GM10248 (cell line): ENCODE measurements at regions not wholly inside any gene's neighbourhood (a gene's known extent, or its start where the extent isn't known, plus 50 kb on each side); places are given as distances from the start of the nearest gene placed in this dataset.

Experiments used
- CTCF ChIA-PET: fragments of 300-600 bp; sonication (Branson Sonifier 250); formaldehyde crosslinking; extraction: SDS; loops from one replicate; lab custom pipeline; 2021; ENCODE audit warnings: antibody characterized with exemption; lab: Yijun Ruan, JAX
- POLR2A ChIA-PET: fragments of 350-650 bp; sonication (Branson Sonifier 250); formaldehyde crosslinking; extraction: SDS; loops from one replicate; lab custom pipeline; 2020; ENCODE audit warnings: antibody characterized with exemption; lab: Yijun Ruan, JAX
- DNase-seq: peaks from one replicate; pipeline ENCODE4 v3.0.0; 2012; ENCODE audit errors: extremely low spot score
- CTCF ChIP-seq: IDR thresholded peaks from 2 replicates; pipeline ENCODE4 v1.5.1; 2012; ENCODE audit warnings: mild to moderate bottlenecking, low read depth; ENCODE audit errors: extremely low read depth, missing control alignments, control extremely low read depth

DNA sequence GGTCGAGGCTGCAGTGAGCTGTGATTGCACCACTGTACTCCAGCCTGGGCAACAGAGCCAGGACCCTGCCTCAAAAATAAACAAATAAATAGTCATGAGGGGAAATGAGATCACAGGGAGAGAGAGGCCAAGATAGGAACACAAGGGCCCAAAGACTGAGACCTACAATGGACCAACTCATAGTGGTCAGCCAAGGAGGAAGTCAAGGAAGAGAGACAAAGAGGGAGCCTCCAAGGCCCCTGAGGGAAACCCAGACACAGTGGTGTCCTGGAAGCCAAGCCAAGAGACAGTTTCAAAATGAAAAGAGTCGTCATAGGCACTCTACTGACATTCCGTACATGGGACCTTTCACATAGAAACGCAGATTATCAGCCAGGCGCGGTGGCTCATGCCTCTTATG lies 153.3 kb downstream of the BCOR start:
- TF ChIP-seq CTCF, result no peak
- ChIA-PET CTCF (no interaction called here), POLR2A (no interaction called here)
- DNase-seq, result no peak

DNA sequence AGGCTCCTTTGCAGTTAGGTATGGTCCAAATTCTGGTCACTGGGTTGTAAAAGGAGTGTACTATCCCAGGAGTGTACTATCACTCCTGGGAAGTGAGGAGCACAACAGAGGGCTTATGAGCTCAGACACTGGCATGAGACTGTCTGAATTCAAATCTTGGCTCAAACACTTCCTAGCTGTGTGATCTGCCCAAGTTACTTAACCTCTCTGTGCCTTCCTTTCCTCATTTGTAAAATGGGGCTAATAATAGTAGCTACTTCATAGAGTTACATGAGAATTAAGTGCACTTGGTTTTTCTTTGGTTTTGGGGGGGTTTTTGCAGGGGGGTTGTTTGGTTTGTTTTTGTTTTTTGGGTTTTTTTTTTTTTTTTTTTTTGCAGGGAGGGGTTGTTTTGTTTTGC lies 152.0 kb downstream of the BCOR start:
- POLR2A ChIA-PET, result no interaction called here

DNA sequence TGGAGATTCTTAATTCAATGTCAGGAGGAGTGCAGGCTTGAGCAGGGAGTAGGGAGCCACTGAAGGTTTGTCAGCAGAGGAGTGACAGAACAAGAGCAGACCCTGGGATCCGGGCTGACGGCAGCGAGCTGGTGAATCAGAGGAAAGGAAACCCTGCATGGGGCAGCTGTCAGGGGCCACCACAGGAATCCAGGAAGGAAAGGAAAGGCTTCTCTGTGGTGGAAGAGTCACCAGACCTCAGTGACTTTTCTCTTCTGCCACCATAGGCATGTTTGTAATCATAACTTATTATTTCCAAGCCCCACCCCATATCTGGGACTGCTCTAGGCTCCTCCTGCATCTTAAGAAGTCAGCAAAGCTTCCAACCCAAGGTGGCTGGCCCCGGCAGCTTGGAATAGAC lies 150.9 kb downstream of the BCOR start:
- CTCF ChIA-PET, result no interaction called here
- no peak for DNase-seq
- TF ChIP-seq CTCF, result no peak
- POLR2A ChIA-PET, result no interaction called here

More for the DNA sequence above, 152.0 kb downstream of the BCOR start:
- no peak for TF ChIP-seq CTCF
- DNase-seq, result no peak
- CTCF ChIA-PET, result no interaction called here

GRCh38 chrX:39948582-39948981 lies 149.2 kb downstream of the BCOR start:
- no peak for DNase-seq
- TF ChIP-seq CTCF, result no peak
- ChIA-PET CTCF (no interaction called here), POLR2A (no interaction called here)

- TF ChIP-seq CTCF, result no peak
- DNase-seq, result no peak
- ChIA-PET CTCF (interaction anchor here (1.0 kb wide), 1 partner anchor 12 kb away, joined by 3 read pairs; no protein-coding TSS in a partner anchor), POLR2A (no interaction called here)
These were observed 147.6 kb downstream of the BCOR start for GRCh38 chrX:39950018-39950688.

DNA sequence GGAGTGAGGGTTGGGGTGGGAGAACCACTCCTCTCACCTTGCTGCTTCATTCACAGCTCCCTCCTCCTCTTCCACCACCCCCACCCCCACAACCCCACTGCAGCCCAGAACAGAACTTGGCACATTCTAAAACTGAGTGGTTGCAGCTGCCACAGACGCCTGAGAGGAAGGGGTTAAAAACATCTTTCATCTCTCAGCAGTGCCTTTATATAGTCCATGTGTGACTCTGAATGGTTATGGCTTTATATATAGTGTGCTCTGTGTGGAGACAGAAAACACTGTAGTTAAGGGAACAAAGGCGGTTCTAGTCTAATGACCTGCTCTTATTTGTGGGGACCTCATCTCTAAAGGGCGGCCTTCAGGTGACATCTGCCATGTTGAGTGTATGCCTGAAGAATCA lies 144.8 kb downstream of the BCOR start:
- ChIA-PET CTCF (no interaction called here), POLR2A (no interaction called here)
- TF ChIP-seq CTCF, result no peak
- DNase-seq, result no peak
